Loucy (cell line): ENCODE measurements at regions not wholly inside any gene's neighbourhood (a gene's known extent, or its start where the extent isn't known, plus 50 kb on each side); places are given as distances from the start of the nearest gene placed in this dataset.

Source experiments
- EZH2phosphoT487 ChIP-seq: fragments of 200-600 bp; IDR thresholded peaks from 2 replicates; pipeline ENCODE4 v1.6.1; 2018; ENCODE audit warnings: antibody characterized with exemption, mild to moderate bottlenecking, moderate library complexity, borderline replicate concordance
- TF ChIP-seq, protein P1 (sequence below): fragments of 200-600 bp; sonication (generic); conservative IDR thresholded peaks from 2 replicates; pipeline ENCODE4 v1.5.1; 2014; ENCODE audit warnings: mild to moderate bottlenecking, antibody characterized with exemption, low read length

DNA sequence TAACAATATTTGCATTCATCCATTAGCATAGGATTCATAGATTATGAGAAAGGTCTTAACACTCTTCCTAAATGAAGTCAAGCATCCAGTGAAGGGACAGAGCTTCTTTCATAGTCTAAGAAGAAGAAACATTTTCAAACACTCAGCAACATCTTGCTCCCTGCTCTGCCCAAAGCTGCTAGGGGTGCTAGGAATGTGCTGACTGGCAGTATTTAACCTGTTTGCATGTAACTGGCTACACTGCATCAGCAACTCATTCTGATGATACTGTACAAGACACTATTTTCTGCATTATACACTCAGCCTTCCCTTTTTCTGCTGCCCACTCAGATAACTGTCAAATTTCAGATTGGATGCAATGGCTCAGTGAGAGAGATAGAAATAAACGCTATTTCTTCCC, 495.1 kb upstream of the ARID1B start:
- TF ChIP-seq, protein P1, sequence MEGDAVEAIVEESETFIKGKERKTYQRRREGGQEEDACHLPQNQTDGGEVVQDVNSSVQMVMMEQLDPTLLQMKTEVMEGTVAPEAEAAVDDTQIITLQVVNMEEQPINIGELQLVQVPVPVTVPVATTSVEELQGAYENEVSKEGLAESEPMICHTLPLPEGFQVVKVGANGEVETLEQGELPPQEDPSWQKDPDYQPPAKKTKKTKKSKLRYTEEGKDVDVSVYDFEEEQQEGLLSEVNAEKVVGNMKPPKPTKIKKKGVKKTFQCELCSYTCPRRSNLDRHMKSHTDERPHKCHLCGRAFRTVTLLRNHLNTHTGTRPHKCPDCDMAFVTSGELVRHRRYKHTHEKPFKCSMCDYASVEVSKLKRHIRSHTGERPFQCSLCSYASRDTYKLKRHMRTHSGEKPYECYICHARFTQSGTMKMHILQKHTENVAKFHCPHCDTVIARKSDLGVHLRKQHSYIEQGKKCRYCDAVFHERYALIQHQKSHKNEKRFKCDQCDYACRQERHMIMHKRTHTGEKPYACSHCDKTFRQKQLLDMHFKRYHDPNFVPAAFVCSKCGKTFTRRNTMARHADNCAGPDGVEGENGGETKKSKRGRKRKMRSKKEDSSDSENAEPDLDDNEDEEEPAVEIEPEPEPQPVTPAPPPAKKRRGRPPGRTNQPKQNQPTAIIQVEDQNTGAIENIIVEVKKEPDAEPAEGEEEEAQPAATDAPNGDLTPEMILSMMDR, result no peak
- no peak for TF ChIP-seq EZH2phosphoT487
